Adrenal gland (tissue), 9 donors: ENCODE measurements at regions not wholly inside any gene's neighbourhood (a gene's known extent, or its start where the extent isn't known, plus 50 kb on each side); places are given as distances from the start of the nearest gene placed in this dataset.

Source experiments
- DNase-seq, 7 donors: peaks; one replicate each; pipeline ENCODE4 v3.0.0-alpha.2; 2019 to 2020
- H3K27ac ChIP-seq, 5 donors: fragments of 200-600 bp; sonication (generic) in 4 of 5; 1 replicate in 3 of 5; 2 replicates in 2 of 5; pipeline versions ENCODE4 v1.5.1 to v1.8.0; 2016 to 2020; ENCODE audit warnings: mild to moderate bottlenecking in 1 of 5
- H3K27me3 ChIP-seq: fragments of 200-600 bp; 2 replicates; pipeline ENCODE4 v1.8.0; 2021
- H3K36me3 ChIP-seq, 2 donors: fragments of 200-600 bp; replicated peaks in 1 of 2; 1 replicate in 1 of 2; 2 replicates in 1 of 2; pipeline versions ENCODE4 v1.5.1 to v1.8.0; 2018 to 2022
- H3K4me1 ChIP-seq, 2 donors: fragments of 200-600 bp; replicated peaks in 1 of 2; 1 replicate in 1 of 2; 2 replicates in 1 of 2; pipeline versions ENCODE4 v1.5.1 to v1.8.0; 2018 to 2021
- H3K4me3 ChIP-seq, 4 donors: fragments of 200-600 bp; sonication (generic) in 3 of 4; one replicate each; pipeline ENCODE4 v1.5.1; 2016 to 2018
- H3K9me3 ChIP-seq, 3 donors: fragments of 200-600 bp; sonication (generic) in 1 of 3; replicated peaks in 1 of 3; 1 replicate in 2 of 3; 2 replicates in 1 of 3; pipeline versions ENCODE4 v1.5.1 to v1.8.0; 2016 to 2021
- POLR2A ChIP-seq, 2 donors: fragments of 450-650 bp; IDR thresholded peaks; one replicate each; pipeline ENCODE4 v1.6.1; 2017; ENCODE audit warnings: antibody characterized with exemption in 2 of 2, mild to moderate bottlenecking in 2 of 2, moderate library complexity in 1 of 2
- WGBS, 4 donors: extraction: QIAGEN DNeasy Blood & Tissue Kit in 2 of 4; methylation state at CpG; one replicate each; pipeline versions ENCODE4 v1.1.5 to v1.1.7; 2013 to 2017; 5-methylcytosine and 5-hydroxymethylcytosine counted together
- intact Hi-C, 2 donors: fragments of 100-400 bp; cut with DNase I; formaldehyde crosslinking; loops; one replicate each; pipeline versions ENCODE4 v1.14.1 to v1.15.0; 2022 to 2023
- TF ChIP-seq, protein P1 (sequence below), 6 experiments: fragments of 450-650 bp in 4 of 6; fragments of 200-600 bp in 2 of 6; sonication (generic) in 1 of 6; IDR thresholded peaks; 1 replicate in 5 of 6; 2 replicates in 1 of 6; pipeline versions ENCODE4 v1.5.1 to v1.8.0; 2016 to 2021; ENCODE audit warnings: antibody characterized with exemption in 6 of 6, mild to moderate bottlenecking in 2 of 6, moderate library complexity in 1 of 6
- donor health status: healthy with polysubstance abuse.
- donor health status: Bipolar disorder and iron deficiency.
- donor health status: DM: yes; HTN: yes; CAD: no.
- donor health status: DM: no; HTN: no; CAD: no.
- donor health status: DM: no; HTN: no; CAD: no.

DNA sequence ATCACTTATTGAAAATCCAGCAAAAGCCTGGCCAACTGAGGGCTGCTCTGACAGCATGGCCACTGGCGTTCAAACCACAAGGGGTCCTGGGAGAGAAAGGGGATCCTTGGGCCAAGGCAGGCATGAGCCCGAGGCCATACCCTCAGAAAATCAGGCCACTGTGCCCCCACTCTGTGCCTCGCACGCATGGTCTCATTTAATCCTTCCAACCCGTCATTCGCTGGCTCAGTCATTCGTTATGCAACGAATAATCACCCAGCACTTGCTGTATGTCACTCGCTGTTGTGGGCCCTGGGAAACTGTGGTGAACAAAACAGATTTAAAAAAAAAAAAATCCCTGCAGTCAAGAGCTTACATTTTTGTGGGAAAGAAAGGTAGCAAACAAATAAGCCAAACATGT is 112.7 kb downstream of the BCOR start:
- no peak overlapping the region for H3K27ac ChIP-seq
- no peak for TF ChIP-seq POLR2A (IDR thresholded peaks at IDR 0.05)
- TF ChIP-seq, protein P1, sequence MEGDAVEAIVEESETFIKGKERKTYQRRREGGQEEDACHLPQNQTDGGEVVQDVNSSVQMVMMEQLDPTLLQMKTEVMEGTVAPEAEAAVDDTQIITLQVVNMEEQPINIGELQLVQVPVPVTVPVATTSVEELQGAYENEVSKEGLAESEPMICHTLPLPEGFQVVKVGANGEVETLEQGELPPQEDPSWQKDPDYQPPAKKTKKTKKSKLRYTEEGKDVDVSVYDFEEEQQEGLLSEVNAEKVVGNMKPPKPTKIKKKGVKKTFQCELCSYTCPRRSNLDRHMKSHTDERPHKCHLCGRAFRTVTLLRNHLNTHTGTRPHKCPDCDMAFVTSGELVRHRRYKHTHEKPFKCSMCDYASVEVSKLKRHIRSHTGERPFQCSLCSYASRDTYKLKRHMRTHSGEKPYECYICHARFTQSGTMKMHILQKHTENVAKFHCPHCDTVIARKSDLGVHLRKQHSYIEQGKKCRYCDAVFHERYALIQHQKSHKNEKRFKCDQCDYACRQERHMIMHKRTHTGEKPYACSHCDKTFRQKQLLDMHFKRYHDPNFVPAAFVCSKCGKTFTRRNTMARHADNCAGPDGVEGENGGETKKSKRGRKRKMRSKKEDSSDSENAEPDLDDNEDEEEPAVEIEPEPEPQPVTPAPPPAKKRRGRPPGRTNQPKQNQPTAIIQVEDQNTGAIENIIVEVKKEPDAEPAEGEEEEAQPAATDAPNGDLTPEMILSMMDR (IDR thresholded peaks at IDR 0.05), result no peak
- no peaks in the 10 kb centered on the region for H3K36me3 ChIP-seq
- 81 to 96% (median 89%) methylated on average over 4 to 9 of the region's 9 CpGs for WGBS, 4 donors
- H3K4me1 ChIP-seq, result no peaks in the 10 kb centered on the region
- H3K27me3 ChIP-seq, result no peaks in the 10 kb centered on the region
- H3K9me3 ChIP-seq, result no peaks in the 10 kb centered on the region
- no peak for DNase-seq
- no peak overlapping the region for H3K4me3 ChIP-seq
- intact Hi-C loops, result no loop called here

GRCh38 chrX:39985551-39985950 is 112.2 kb downstream of the BCOR start:
- no peak for TF ChIP-seq POLR2A (IDR thresholded peaks at IDR 0.05)
- no peaks in the 10 kb centered on the region for H3K27me3 ChIP-seq
- no peak overlapping the region for H3K4me3 ChIP-seq
- H3K4me1 ChIP-seq, result no peaks in the 10 kb centered on the region
- WGBS, 4 donors, result 45 to 72% (median 53%) methylated on average over 3 to 4 of the region's 4 CpGs
- intact Hi-C loops, result no loop called here
- no peaks in the 10 kb centered on the region for H3K9me3 ChIP-seq
- H3K36me3 ChIP-seq, result no peaks in the 10 kb centered on the region
- peak in 1 of 7 donors; percentile 26 for DNase-seq
- H3K27ac ChIP-seq, result no peak overlapping the region

- H3K4me1 ChIP-seq, result no peaks in the 10 kb centered on the region
Measured at GRCh38 chrX:39988496-39988895, 109.3 kb downstream of the BCOR start.

DNA sequence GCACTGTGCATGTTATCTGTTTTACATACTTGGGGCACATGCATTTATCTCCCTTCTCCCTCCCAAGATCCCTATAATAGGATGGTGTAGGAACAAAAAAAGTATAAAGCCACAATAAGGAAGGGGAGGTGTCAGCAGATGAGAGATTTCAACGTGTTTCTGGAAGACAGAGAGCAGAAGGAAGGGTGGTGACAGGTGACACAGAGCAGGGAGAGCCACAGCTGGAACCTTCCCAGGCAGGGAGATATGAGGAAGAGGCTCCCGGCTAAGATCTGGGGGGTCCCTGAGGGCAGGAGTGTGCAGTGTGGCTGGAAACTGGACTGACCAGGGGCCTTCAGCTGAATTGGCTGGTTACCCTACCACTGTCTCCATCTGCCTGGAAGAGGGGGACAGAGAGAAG is 107.4 kb downstream of the BCOR start:
- no peak for DNase-seq
- no peaks in the 10 kb centered on the region for H3K36me3 ChIP-seq
- H3K4me1 ChIP-seq, result no peaks in the 10 kb centered on the region
- intact Hi-C loops, result no loop called here
- no peaks in the 10 kb centered on the region for H3K9me3 ChIP-seq
- no peak overlapping the region for H3K27ac ChIP-seq
- no peak overlapping the region for H3K4me3 ChIP-seq
- TF ChIP-seq, protein P1 (IDR thresholded peaks at IDR 0.05), result no peak
- no peak for TF ChIP-seq POLR2A (IDR thresholded peaks at IDR 0.05)
- WGBS, 4 donors, result 45 to 62% (median 52%) methylated on average over 2 of the region's 2 CpGs
- H3K27me3 ChIP-seq, result peaks cover 6% of the 10 kb centered on the region

More at GRCh38 chrX:39988496-39988895, 109.3 kb downstream of the BCOR start:
- Histone ChIP-seq H3K4me3 (no peak overlapping the region), H3K36me3 (no peaks in the 10 kb centered on the region), H3K27ac (no peak overlapping the region), H3K9me3 (no peaks in the 10 kb centered on the region), H3K27me3 (peaks cover 6% of the 10 kb centered on the region)
- intact Hi-C loops, result no loop called here
- no peak for DNase-seq
- TF ChIP-seq, protein P1 (IDR thresholded peaks at IDR 0.05), result no peak
- TF ChIP-seq POLR2A (IDR thresholded peaks at IDR 0.05), result no peak

GRCh38 chrX:39992300-39992699 is 105.5 kb downstream of the BCOR start:
- Histone ChIP-seq H3K4me3 (no peak overlapping the region), H3K9me3 (no peaks in the 10 kb centered on the region), H3K36me3 (no peaks in the 10 kb centered on the region), H3K27me3 (peaks cover 6% of the 10 kb centered on the region), H3K4me1 (no peaks in the 10 kb centered on the region), H3K27ac (no peak overlapping the region)
- intact Hi-C loops, result no loop called here
- no peak for DNase-seq
- 73 to 89% (median 82%) methylated on average over 7 of the region's 7 CpGs for WGBS, 4 donors
- no peak for TF ChIP-seq POLR2A (IDR thresholded peaks at IDR 0.05)
- TF ChIP-seq, protein P1 (IDR thresholded peaks at IDR 0.05), result no peak
